HS-27A (cell line): ENCODE measurements at regions not wholly inside any gene's neighbourhood (a gene's known extent, or its start where the extent isn't known, plus 50 kb on each side); places are given as distances from the start of the nearest gene placed in this dataset.
"Not testable (repeated sequence)": the region's sequence is repeated elsewhere in the genome, so short reads cannot be mapped to it uniquely, and the experiment has no call there.

ENCODE experiments used
- DNase-seq: peaks from one replicate; pipeline ENCODE4 v3.0.0-alpha.2; 2012; ENCODE audit warnings: low read depth, missing footprints

- no peak for DNase-seq
Measured at GRCh38 chr18:21928925-21929324, 188.3 kb downstream of the MIB1 start.

DNA sequence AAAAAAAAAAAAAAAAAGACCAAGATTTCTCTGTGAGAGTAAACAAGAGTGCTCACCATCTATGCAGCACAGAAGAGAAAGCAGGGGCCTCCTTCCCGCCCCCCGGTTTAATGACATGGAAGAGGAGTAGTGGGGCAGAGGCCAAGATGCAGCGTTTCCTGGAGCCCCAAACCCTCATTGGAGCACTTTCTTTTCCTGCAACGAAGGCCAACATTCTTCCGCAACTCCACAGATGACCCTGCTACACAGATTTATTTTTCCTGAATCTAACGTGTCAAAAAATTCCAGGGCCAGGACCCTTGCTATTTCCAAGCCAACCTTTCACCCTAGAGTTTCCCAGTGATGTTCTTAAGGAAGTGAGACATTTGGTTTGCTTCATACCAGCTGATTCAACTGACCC is 189.6 kb downstream of the MIB1 start:
- no peak for DNase-seq

GRCh38 chr18:21933931-21934765 is 193.6 kb downstream of the MIB1 start:
- DNase-seq, result no peak

- no peak for DNase-seq
Measured at GRCh38 chr18:21934766-21935015, 194.1 kb downstream of the MIB1 start.

GRCh38 chr18:21943456-21943855 is 202.9 kb downstream of the MIB1 start:
- no peak for DNase-seq

DNA sequence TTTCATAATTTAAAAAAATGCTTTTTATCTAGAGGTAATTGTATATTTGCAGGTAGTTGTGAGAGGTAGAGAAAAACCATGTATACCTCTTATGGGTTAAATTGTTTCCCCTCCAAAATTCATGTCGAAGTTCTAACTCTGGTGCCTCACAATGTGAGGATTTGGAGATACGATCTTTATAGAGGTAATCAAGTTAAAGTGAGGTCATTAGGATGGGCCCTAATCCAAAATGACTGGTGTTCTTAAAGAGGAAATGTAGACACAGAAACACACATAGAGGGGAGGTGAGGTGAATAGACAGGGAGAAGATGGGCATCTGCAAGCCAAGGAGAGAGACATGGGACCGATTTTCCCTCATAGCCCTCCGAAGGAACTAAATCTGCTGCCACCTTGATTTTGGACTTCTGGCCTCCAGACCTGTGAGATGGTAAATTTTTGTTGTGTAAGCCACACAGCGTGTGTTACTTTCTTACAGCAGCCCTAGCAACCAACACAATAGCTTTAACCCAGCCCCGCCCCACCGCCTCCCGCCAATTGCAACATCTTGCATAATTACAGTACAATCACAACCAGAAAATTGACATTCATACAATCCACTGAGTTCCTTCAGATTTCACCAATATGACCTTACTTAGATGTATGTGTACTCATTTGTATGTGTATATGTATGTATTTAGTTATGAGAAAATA is 208.9 kb downstream of the MIB1 start:
- no peak for DNase-seq

GRCh38 chr18:21955757-21956652 is 213.4 kb upstream of the GATA6 start:
- DNase-seq, result peak; percentile 41

- no peak for DNase-seq
Measured at GRCh38 chr18:21958263-21958662, 211.1 kb upstream of the GATA6 start.

DNA sequence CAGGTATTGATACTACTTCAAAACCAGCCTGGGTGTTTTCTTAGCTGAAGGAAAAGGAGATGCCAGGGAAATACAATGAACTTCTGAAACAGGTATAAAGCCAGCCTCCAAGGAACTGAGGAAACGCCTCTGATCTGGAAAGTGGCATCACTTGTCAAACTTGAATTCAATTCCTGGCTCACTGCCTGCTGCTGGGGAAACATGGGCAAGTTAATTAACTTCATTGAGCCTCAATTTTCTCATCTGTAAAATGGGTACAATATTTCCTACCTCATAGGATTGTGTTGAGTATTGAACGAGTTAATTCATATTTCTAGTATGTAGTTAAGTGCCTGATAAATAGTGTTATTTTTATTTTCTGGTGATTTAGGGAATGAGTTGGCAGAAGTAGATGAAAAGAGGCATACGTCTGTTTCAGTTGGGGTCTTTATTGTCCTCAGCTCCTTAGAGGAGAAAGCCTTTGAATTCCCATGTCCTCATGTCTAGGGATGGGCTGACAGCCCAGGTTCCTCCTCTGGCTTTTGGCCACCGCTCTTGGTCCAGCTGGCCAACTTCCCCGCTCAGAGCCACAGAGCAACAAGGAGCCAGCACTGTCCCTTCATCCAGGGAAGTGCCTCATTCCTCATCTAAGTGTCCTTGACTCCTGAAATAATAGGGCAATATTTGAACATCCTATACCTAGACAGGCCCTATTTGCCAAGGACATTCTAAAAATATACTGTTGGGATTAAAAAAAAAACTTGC is 210.5 kb upstream of the GATA6 start:
- DNase-seq, result no peak

DNA sequence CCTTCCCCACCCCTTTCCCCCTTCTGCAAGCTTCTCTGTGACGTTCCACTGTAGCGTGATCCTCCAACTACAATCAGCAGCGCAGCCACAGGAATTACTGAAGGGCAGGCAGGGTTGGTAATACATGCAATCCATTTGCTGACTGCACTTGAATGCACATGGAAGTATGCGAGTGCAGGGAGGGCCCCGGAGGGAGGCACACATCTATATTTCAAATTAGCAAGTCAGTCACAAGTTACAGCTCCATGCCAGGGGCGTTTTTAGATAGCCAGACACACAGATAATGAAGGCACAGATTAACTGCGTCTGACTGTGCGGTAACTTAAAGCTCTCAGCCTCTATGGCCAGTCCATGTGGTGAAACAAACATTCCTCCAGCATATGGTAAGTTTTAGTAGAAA is 209.2 kb upstream of the GATA6 start:
- DNase-seq, result no peak

GRCh38 chr18:21963336-21963735 is 206.1 kb upstream of the GATA6 start:
- DNase-seq, result no peak

DNA sequence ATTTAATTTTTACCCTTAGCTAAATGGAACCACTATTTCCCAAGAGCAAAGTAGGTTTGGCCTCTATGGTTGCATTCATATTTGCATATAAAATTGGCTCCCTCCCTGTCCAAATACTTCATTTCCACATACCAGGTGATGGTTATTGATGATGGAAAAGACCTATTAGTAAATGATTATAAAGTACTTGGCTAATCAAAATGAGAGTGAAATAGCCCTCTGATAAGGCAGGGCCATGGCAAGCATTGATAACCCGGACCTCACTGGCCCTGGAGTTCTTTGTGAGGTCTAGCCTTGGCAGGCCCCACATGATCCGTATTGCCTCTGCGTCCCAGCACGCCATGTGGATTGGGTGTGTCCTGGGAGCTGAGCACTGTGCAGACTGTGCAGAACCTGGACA is 201.1 kb upstream of the GATA6 start:
- DNase-seq, result no peak

DNA sequence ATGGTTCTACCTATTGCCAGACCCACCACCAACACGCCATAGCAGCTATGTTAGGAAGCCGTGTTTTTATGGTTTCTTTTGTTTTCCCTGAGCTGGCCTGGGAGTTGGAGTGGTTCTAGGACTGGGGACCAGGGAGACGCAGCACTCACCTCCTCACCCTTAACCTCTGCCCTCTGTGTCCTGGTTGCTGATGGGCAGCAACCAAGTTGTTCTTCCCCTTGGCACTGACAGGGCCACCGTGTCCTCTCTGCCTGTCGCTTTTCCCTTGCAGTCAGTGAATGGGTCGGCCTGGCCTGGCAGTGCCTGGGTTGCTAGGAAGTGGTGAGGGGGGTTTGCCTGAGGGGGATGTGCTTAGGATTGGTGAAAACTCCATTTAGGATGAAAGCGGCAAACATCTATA is 197.1 kb upstream of the GATA6 start:
- no peak for DNase-seq

DNA sequence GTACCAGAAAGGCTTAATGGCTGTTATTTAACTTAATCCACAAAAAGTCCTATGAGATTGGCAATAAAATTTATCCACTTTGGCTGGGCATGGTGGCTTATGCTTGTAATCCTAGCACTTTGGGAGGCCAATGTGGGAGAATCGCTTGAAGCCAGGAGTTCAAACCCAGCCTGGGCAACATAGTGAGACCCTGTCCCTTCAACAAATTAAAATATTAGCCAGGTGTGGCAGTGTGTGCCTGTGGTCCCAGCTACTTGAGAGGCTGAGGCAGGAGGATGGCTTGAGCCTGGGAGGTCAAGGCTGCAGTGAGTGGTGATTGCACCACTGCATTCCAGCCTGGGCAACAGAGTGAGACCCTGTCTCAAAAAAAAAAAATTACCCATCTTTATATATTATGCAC is 193.4 kb upstream of the GATA6 start:
- DNase-seq, result not testable (repeated sequence)

- no peak for DNase-seq
Measured at GRCh38 chr18:21978546-21979170, 190.7 kb upstream of the GATA6 start.

DNA sequence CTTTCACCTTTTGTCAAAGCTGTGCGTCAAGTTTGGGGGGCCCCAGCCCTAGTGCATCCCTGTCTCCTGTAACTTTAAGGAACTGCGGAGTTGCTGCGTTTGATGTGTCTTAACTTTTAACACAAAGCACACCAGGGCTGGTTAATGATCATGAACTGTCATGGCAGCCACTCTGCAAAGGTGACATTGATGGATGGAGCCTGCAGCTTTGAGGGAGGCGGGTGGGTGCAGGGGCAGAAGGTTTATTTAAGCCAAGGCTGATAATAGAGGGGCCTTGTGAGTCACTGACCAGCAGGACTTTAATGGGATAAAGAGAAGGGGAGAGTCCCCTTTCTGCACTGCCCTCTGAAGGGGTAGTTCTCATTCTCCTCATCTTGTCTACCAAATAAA is 190.2 kb upstream of the GATA6 start:
- no peak for DNase-seq

GRCh38 chr18:21979759-21980158 is 189.6 kb upstream of the GATA6 start:
- DNase-seq, result no peak

DNA sequence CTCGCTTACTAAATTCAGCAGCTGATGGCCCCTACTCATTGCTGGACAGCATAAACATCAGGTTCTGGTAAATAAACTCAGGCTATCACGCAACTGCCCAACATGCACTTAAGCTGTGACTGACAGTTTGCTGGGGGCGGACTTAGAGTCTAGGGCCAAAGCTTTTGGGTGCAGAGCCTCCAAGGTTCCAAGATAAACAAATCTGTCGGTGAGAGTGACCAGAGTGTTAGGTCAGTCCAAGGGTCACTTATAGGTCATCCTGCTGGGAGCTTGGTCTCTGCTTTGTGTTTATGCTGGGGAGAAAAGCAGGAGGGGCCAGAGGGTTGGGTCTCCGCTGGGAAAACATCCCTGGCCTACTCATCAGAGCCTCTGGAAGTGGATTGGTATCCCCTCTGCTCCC is 188.6 kb upstream of the GATA6 start:
- no peak for DNase-seq

DNA sequence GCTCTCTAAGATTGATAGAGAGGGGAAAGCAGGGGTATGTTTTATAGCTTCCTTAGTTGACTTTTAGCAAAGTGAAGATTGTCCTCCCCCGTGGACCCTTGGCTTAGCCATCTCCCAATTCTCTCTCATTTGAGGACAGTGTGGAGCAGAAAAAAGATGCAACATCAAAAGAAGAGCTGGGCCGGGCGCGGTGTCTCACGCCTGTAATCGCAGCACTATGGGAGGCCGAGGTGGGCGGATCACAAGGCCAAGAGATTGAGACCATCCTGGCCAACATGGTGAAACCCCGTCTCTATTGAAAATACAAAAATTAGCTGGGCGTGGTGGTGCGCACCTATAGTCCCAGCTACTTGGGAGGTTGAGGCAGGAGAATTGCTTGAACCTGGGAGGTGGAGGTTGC is 187.9 kb upstream of the GATA6 start:
- not testable (repeated sequence) for DNase-seq

- no peak for DNase-seq
Measured at GRCh38 chr18:21991081-21991534, 178.3 kb upstream of the GATA6 start.

DNA sequence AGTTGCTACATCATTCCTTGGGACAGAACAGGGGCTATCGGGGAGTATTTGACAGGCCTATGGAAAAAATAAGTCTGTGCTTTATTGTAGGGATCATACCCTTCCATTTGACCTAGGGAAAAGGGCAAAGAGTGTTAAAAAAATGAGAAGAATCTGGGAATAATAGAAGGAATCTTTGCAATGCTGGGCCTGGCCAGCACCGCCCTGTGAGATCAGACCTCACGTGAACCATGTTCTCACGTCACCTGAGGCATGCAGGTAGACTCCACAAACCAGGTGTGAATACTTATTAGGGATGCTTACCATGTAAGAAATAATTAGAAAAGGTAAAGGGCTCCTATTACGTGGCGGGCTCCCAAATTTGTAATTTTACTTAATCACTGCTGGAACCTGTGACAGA is 177.5 kb upstream of the GATA6 start:
- no peak for DNase-seq
